ENCODE measurements at regions not wholly inside any gene's neighbourhood (a gene's known extent, or its start where the extent isn't known, plus 50 kb on each side); places are given as distances from the start of the nearest gene placed in this dataset.

- TF ChIP-seq CTCF (conservative IDR thresholded peaks at IDR 0.05), result no peak
- H2BK20ac ChIP-seq (ENCODE audit: low read depth, low read length, poor library complexity, severe bottlenecking), result no peak overlapping the region
- H3K9me3 ChIP-seq (ENCODE audit: control insufficient read depth, low read depth, low read length), result peaks cover 27% of the 10 kb centered on the region
- WGBS (ENCODE audit: extremely low coverage, insufficient read length, low lambda C conversion rate), result no CpG with 5 or more reads among the region's 3 CpGs
- no peak overlapping the region for H3K18ac ChIP-seq (ENCODE audit: insufficient read length, low read depth, low read length)
- no peak overlapping the region for H2AK5ac ChIP-seq (ENCODE audit: insufficient read length, low read length)
- Mint-ChIP-seq H3K4me1 (no peaks in the 10 kb centered on the region), H3K27ac (no peak overlapping the region), H3K9me3 (peaks cover 55 to 58% of the 10 kb centered on the region in 2 experiments), H3K36me3 (ENCODE audit: insufficient read depth in 1 of 3, low read depth in 3 of 3) (peaks cover 30 to 55% (median 33%) of the 10 kb centered on the region in 3 experiments), H3K4me3 (no peak overlapping the region), H3K27me3 (ENCODE audit: low read depth) (no peaks in the 10 kb centered on the region; the same call in 1 of the 2 replicates)
- no peak overlapping the region for H4K5ac ChIP-seq (ENCODE audit: insufficient read length, low read depth, low read length)
- no peak overlapping the region for H3K4ac ChIP-seq (ENCODE audit: low read depth, low read length)
- no peak overlapping the region for H2AFZ ChIP-seq (ENCODE audit: low read length)
- H3K4me1 ChIP-seq (ENCODE audit: insufficient read depth, low read length), result no peaks in the 10 kb centered on the region
- H2BK12ac ChIP-seq (ENCODE audit: insufficient read length, low read depth, low read length), result no peak overlapping the region
- H3K56ac ChIP-seq (ENCODE audit: insufficient read length, low read depth, low read length), result no peak overlapping the region
- H4K20me1 ChIP-seq (ENCODE audit: control insufficient read depth, insufficient read depth, insufficient read length), result no peaks in the 10 kb centered on the region
- H2BK15ac ChIP-seq (ENCODE audit: low read depth, low read length), result no peak overlapping the region
- H3K23me2 ChIP-seq (ENCODE audit: insufficient read length, low read depth, low read length, poor library complexity, severe bottlenecking), result no peaks in the 10 kb centered on the region
- no peak overlapping the region for H3T11ph ChIP-seq (ENCODE audit: low read length)
- no peak overlapping the region for H3K23ac ChIP-seq (ENCODE audit: insufficient read length, low read depth, low read length)
- no peak overlapping the region for H4K8ac ChIP-seq (replicated peaks; ENCODE audit: insufficient read length, low read depth, low read length)
- no peak overlapping the region for H3K4me2 ChIP-seq (ENCODE audit: insufficient read depth, insufficient read length, low read length)
- no peaks in the 10 kb centered on the region for H3K79me2 ChIP-seq (ENCODE audit: insufficient read depth, low read length)
- H2BK120ac ChIP-seq (ENCODE audit: low read depth, low read length, poor library complexity, severe bottlenecking), result no peak overlapping the region
- no peak overlapping the region for H2BK5ac ChIP-seq (ENCODE audit: insufficient read length, low read length)
- H3K27ac ChIP-seq (ENCODE audit: insufficient read length, low read depth, low read length), result no peak overlapping the region
- H3K9ac ChIP-seq (ENCODE audit: extremely low read depth, insufficient read length, low read length), result no peak overlapping the region
- no peaks in the 10 kb centered on the region for H3K27me3 ChIP-seq (ENCODE audit: insufficient read depth, low read length)
- no peaks in the 10 kb centered on the region for H3K79me1 ChIP-seq (ENCODE audit: insufficient read depth, low read depth, low read length, poor library complexity, severe bottlenecking)
- no peak for DNase-seq
- H4K91ac ChIP-seq (ENCODE audit: insufficient read length, low read depth, low read length), result no peak overlapping the region
- no peak overlapping the region for H3K14ac ChIP-seq (ENCODE audit: insufficient read depth, low read length)
These were observed 618.3 kb downstream of the TAF11L14 start for GRCh38 chr5:18252559-18252958.

All from H9 (cell line).